SK-N-DZ (cell line): ENCODE measurements at regions not wholly inside any gene's neighbourhood (a gene's known extent, or its start where the extent isn't known, plus 50 kb on each side); places are given as distances from the start of the nearest gene placed in this dataset.
"Not testable (repeated sequence)": the region's sequence is repeated elsewhere in the genome, so short reads cannot be mapped to it uniquely, and the experiment has no call there.

Source experiments
- DNase-seq: peaks from one replicate; pipeline ENCODE4 v3.0.0-alpha.2; 2015; ENCODE audit warnings: low spot score

GRCh38 chr4:3634894-3635820 is 102.9 kb upstream of the LRPAP1 start:
- DNase-seq: no peak

- DNase-seq: no peak
These were observed 102.1 kb upstream of the LRPAP1 start for GRCh38 chr4:3634281-3634857.

GRCh38 chr4:3633277-3633676 is 101.1 kb upstream of the LRPAP1 start:
- DNase-seq: not testable (repeated sequence)

GRCh38 chr4:3632794-3633193 is 100.6 kb upstream of the LRPAP1 start:
- not testable (repeated sequence) for DNase-seq

GRCh38 chr4:3631544-3632266 is 99.5 kb upstream of the LRPAP1 start:
- not testable (repeated sequence) for DNase-seq

GRCh38 chr4:3630598-3631543 is 98.6 kb upstream of the LRPAP1 start:
- no peak for DNase-seq

GRCh38 chr4:3630136-3630597 is 97.9 kb upstream of the LRPAP1 start:
- no peak for DNase-seq

- no peak for DNase-seq
These were observed 97.4 kb upstream of the LRPAP1 start for GRCh38 chr4:3629665-3630064.

GRCh38 chr4:3629176-3629575 is 97.0 kb upstream of the LRPAP1 start:
- not testable (repeated sequence) for DNase-seq

- DNase-seq: no peak
These were observed 96.6 kb upstream of the LRPAP1 start for GRCh38 chr4:3628868-3629175.

- not testable (repeated sequence) for DNase-seq
These were observed 96.0 kb upstream of the LRPAP1 start for GRCh38 chr4:3627967-3628867.

GRCh38 chr4:3627456-3627855 is 95.2 kb upstream of the LRPAP1 start:
- not testable (repeated sequence) for DNase-seq

- DNase-seq: not testable (repeated sequence)
These were observed 94.1 kb upstream of the LRPAP1 start for GRCh38 chr4:3626131-3626884.

GRCh38 chr4:3625286-3625875 is 93.2 kb upstream of the LRPAP1 start:
- not testable (repeated sequence) for DNase-seq

GRCh38 chr4:3623809-3624329 is 91.6 kb upstream of the LRPAP1 start:
- not testable (repeated sequence) for DNase-seq

GRCh38 chr4:3623106-3623505 is 90.9 kb upstream of the LRPAP1 start:
- DNase-seq: no peak

GRCh38 chr4:3620365-3620764 is 88.1 kb upstream of the LRPAP1 start:
- not testable (repeated sequence) for DNase-seq

- not testable (repeated sequence) for DNase-seq
These were observed 87.5 kb upstream of the LRPAP1 start for GRCh38 chr4:3619698-3620097.

- DNase-seq: not testable (repeated sequence)
These were observed 86.1 kb upstream of the LRPAP1 start for GRCh38 chr4:3618341-3618740.
